Upper lobe of left lung (tissue), 4 donors: ENCODE measurements at regions not wholly inside any gene's neighbourhood (a gene's known extent, or its start where the extent isn't known, plus 50 kb on each side); places are given as distances from the start of the nearest gene placed in this dataset.

Experiments used
- EP300 ChIP-seq, 4 donors: sonication (generic); formaldehyde crosslinking; IDR thresholded peaks; one replicate each; pipeline ENCODE4 v1.5.1; 2017; ENCODE audit warnings: antibody characterized with exemption in 4 of 4, control low read depth in 2 of 4
- POLR2A ChIP-seq, 4 donors: fragments of 450-650 bp; IDR thresholded peaks; one replicate each; pipeline ENCODE4 v1.5.1; 2016 to 2017; ENCODE audit warnings: antibody characterized with exemption in 4 of 4, mild to moderate bottlenecking in 2 of 4
- POLR2AphosphoS5 ChIP-seq, 2 donors: sonication (generic); formaldehyde crosslinking; IDR thresholded peaks; one replicate each; pipeline ENCODE4 v1.5.1; 2017; ENCODE audit warnings: antibody characterized with exemption in 2 of 2
- TF ChIP-seq, protein P1 (sequence below), 6 experiments: fragments of 450-650 bp in 4 of 6; fragments of 200-600 bp in 2 of 6; sonication (generic) in 2 of 6; IDR thresholded peaks; one replicate each; pipeline ENCODE4 v1.5.1; 2016 to 2019; ENCODE audit warnings: antibody characterized with exemption in 6 of 6

DNA sequence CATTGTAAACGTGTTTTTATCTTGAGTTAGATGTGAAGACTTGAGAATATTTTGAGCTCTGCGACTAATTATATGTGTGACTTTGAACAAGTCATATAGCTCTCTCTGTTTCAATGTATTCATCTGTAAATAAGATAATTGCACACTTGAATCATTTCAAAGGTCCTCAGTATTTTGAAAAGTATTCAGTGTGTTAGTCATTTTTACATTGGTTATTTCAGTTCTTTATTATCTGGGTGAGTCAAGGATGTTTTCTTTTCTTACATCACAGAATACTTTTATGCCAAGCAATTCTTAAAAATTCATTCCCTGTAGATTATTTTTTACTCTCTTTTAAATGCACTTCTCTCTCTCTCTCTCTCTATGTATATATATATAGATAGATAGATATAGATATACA, 1098.0 kb upstream of the ZEB2 start:
- TF ChIP-seq, protein P1, sequence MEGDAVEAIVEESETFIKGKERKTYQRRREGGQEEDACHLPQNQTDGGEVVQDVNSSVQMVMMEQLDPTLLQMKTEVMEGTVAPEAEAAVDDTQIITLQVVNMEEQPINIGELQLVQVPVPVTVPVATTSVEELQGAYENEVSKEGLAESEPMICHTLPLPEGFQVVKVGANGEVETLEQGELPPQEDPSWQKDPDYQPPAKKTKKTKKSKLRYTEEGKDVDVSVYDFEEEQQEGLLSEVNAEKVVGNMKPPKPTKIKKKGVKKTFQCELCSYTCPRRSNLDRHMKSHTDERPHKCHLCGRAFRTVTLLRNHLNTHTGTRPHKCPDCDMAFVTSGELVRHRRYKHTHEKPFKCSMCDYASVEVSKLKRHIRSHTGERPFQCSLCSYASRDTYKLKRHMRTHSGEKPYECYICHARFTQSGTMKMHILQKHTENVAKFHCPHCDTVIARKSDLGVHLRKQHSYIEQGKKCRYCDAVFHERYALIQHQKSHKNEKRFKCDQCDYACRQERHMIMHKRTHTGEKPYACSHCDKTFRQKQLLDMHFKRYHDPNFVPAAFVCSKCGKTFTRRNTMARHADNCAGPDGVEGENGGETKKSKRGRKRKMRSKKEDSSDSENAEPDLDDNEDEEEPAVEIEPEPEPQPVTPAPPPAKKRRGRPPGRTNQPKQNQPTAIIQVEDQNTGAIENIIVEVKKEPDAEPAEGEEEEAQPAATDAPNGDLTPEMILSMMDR (IDR thresholded peaks at IDR 0.05) = no peak
- TF ChIP-seq POLR2A (IDR thresholded peaks at IDR 0.05) (no peak), POLR2AphosphoS5 (IDR thresholded peaks at IDR 0.05) (no peak), EP300 (IDR thresholded peaks at IDR 0.05) (no peak)
